DOHH2 (cell line): ENCODE measurements at regions not wholly inside any gene's neighbourhood (a gene's known extent, or its start where the extent isn't known, plus 50 kb on each side); places are given as distances from the start of the nearest gene placed in this dataset.

Source experiments
- H3F3A ChIP-seq: fragments of 200-600 bp; sonication (generic), shearing (Covaris generic); 2 replicates; pipeline ENCODE4 v1.6.0; 2016; ENCODE audit warnings: antibody characterized with exemption, mild to moderate bottlenecking; ENCODE audit not compliant: control insufficient read depth, insufficient read depth
- H3K27ac ChIP-seq: fragments of 200-600 bp; sonication (generic); 2 replicates; pipeline ENCODE4 v1.5.1; 2014; ENCODE audit warnings: low read depth, mild to moderate bottlenecking, low read length, moderate library complexity
- H3K27me3 ChIP-seq: fragments of 200-600 bp; sonication (generic); 2 replicates; pipeline ENCODE4 v1.6.1; 2014; ENCODE audit warnings: mild to moderate bottlenecking, low read length, mixed read lengths; ENCODE audit not compliant: control insufficient read depth
- H3K36me3 ChIP-seq: fragments of 200-600 bp; sonication (generic); 2 replicates; pipeline ENCODE4 v1.6.1; 2014; ENCODE audit warnings: mild to moderate bottlenecking, low read length, moderate library complexity, mixed read lengths; ENCODE audit not compliant: control insufficient read depth
- H3K4me1 ChIP-seq: fragments of 200-600 bp; sonication (generic); 2 replicates; pipeline ENCODE4 v1.6.1; 2014; ENCODE audit warnings: mild to moderate bottlenecking, low read length, mixed read lengths; ENCODE audit not compliant: control insufficient read depth
- H3K4me2 ChIP-seq: fragments of 200-600 bp; sonication (generic); 2 replicates; pipeline ENCODE4 v1.6.0; 2014; ENCODE audit warnings: mild to moderate bottlenecking, low read length, moderate library complexity
- H3K4me3 ChIP-seq: fragments of 200-600 bp; sonication (generic); 2 replicates; pipeline ENCODE4 v1.5.1; 2014; ENCODE audit warnings: mild to moderate bottlenecking, low read length, mixed read lengths
- H3K79me2 ChIP-seq: fragments of 200-600 bp; sonication (generic); 2 replicates; pipeline ENCODE4 v1.6.1; 2014; ENCODE audit warnings: mild to moderate bottlenecking, low read length, mixed read lengths; ENCODE audit not compliant: control insufficient read depth
- H3K9me2 ChIP-seq: fragments of 200-600 bp; sonication (generic); replicated peaks from 2 replicates; pipeline ENCODE4 v1.6.1; 2014; ENCODE audit warnings: mild to moderate bottlenecking, low read length, mixed read lengths; ENCODE audit not compliant: control insufficient read depth
- H3K9me3 ChIP-seq: fragments of 200-600 bp; sonication (generic); 2 replicates; pipeline ENCODE4 v1.6.1; 2014; ENCODE audit warnings: antibody characterized with exemption, low read length, mixed read lengths; ENCODE audit not compliant: control insufficient read depth, insufficient read depth
- H4K20me1 ChIP-seq: fragments of 200-600 bp; sonication (generic); 2 replicates; pipeline ENCODE4 v1.6.0; 2014; ENCODE audit warnings: low read depth, mild to moderate bottlenecking, antibody characterized with exemption, low read length, moderate library complexity; ENCODE audit not compliant: control insufficient read depth, insufficient read depth
- EZH2phosphoT487 ChIP-seq: fragments of 200-600 bp; sonication (generic); IDR thresholded peaks from 2 replicates; pipeline ENCODE4 v1.6.1; 2017; ENCODE audit warnings: borderline replicate concordance, mild to moderate bottlenecking, antibody characterized with exemption, low read length, moderate library complexity, mixed read lengths
- TF ChIP-seq, protein P1 (sequence below): fragments of 200-600 bp; sonication (generic); IDR thresholded peaks from one replicate; pipeline ENCODE4 v1.5.1; 2014; ENCODE audit warnings: antibody characterized with exemption, mild to moderate bottlenecking, low read depth, low read length; ENCODE audit not compliant: poor library complexity, severe bottlenecking

DNA sequence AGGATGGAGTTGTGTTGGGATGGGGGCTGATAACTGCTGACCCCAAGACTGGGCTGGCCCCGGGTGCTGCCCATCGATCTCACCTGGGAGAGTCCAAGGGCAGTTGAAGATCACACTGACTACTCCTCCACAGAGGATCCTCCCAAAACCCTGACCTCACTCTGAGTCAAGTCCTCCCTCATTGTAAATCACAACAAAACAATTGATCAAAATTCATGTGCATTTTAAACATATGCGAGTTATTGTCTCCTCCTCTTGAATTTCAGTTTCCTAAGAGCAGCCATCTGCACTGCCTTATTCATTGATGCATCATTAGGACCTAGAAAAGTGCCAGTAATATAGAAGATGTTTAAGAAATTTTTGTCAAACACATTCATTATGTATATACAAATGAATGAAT lies 273.6 kb downstream of the C1orf94 start:
- Histone ChIP-seq H3K9me3 (no peaks in the 10 kb centered on the region), H3K4me2 (no peak overlapping the region), H3F3A (no peaks in the 10 kb centered on the region), H3K79me2 (no peaks in the 10 kb centered on the region), H4K20me1 (no peaks in the 10 kb centered on the region), H3K4me1 (no peaks in the 10 kb centered on the region), H3K27ac (no peak overlapping the region), H3K4me3 (no peak overlapping the region), H3K27me3 (no peaks in the 10 kb centered on the region), H3K9me2 (no peaks in the 10 kb centered on the region), H3K36me3 (no peaks in the 10 kb centered on the region)
- TF ChIP-seq, protein P1, sequence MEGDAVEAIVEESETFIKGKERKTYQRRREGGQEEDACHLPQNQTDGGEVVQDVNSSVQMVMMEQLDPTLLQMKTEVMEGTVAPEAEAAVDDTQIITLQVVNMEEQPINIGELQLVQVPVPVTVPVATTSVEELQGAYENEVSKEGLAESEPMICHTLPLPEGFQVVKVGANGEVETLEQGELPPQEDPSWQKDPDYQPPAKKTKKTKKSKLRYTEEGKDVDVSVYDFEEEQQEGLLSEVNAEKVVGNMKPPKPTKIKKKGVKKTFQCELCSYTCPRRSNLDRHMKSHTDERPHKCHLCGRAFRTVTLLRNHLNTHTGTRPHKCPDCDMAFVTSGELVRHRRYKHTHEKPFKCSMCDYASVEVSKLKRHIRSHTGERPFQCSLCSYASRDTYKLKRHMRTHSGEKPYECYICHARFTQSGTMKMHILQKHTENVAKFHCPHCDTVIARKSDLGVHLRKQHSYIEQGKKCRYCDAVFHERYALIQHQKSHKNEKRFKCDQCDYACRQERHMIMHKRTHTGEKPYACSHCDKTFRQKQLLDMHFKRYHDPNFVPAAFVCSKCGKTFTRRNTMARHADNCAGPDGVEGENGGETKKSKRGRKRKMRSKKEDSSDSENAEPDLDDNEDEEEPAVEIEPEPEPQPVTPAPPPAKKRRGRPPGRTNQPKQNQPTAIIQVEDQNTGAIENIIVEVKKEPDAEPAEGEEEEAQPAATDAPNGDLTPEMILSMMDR = no peak
- TF ChIP-seq EZH2phosphoT487 = no peak

DNA sequence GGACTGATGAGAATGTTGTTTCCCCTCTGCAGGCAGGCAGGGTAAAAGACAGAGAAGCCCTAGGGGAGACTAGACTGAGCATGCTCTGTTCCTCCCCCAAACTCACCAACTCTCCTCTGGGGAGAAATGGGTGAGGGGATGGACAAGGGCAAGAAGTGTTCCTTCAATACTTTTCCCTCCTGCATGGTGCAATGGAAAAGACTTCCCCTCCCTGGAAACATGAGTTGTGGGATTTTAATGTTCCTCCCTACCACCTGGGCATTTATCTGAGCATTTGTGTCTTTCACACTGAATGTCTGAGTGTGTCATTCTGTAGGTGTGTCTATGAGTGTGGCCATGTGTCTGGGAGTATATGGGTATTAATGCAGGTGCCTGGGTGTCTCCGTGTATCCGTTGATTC lies 275.7 kb downstream of the C1orf94 start:
- Histone ChIP-seq H4K20me1 (no peaks in the 10 kb centered on the region), H3K9me2 (no peaks in the 10 kb centered on the region), H3K27ac (no peak overlapping the region), H3K79me2 (no peaks in the 10 kb centered on the region), H3K36me3 (no peaks in the 10 kb centered on the region), H3K4me1 (no peaks in the 10 kb centered on the region), H3K4me3 (no peak overlapping the region), H3K4me2 (no peak overlapping the region), H3K9me3 (no peaks in the 10 kb centered on the region), H3K27me3 (no peaks in the 10 kb centered on the region), H3F3A (no peaks in the 10 kb centered on the region)
- TF ChIP-seq EZH2phosphoT487 = no peak
- TF ChIP-seq, protein P1 = no peak

DNA sequence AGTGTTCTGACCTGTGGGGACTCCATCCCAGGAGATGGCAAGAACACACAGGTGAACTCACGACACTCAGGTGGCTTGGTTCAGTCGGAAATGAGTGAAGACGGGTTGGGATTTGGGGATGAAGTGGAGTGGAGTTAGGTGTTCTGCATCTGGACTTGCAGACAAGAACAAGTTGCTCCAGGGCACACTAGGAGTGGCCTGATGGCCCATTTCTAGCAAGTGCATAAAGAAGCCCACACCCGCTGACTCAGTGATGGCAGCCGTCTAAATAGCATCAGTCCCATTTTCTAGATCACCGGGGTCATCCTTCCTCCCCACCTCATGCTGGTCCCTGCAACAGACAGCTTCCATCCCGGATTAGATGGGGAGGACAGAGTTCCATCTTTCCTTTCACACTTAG lies 278.4 kb downstream of the C1orf94 start:
- Histone ChIP-seq H3K9me3 (no peaks in the 10 kb centered on the region), H3K79me2 (no peaks in the 10 kb centered on the region), H3K27ac (no peak overlapping the region), H3K4me2 (no peak overlapping the region), H3K27me3 (no peaks in the 10 kb centered on the region), H3K4me3 (no peak overlapping the region), H3K9me2 (no peaks in the 10 kb centered on the region), H3F3A (no peaks in the 10 kb centered on the region), H3K4me1 (no peaks in the 10 kb centered on the region), H3K36me3 (no peaks in the 10 kb centered on the region), H4K20me1 (no peaks in the 10 kb centered on the region)
- no peak for TF ChIP-seq EZH2phosphoT487
- TF ChIP-seq, protein P1 = no peak

DNA sequence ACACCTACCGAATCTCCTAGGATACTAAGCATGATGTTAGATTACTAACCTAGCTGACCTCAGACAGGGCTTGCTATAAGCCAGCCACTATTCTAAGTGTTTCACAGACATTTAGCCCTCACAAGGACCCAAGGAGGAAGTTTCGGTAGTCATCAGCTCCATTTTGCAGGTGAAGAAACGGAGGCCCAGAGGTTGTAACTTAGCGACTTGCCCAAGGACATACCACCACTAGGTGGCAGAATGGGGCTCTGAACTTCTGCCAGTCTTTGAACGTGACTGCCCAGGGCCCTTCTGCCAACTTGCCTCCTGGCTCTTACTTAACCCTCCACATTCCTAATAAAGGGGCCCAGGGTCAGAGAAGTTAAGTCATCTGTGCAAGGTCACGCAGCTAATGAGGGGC lies 283.5 kb downstream of the C1orf94 start:
- H4K20me1 ChIP-seq = no peaks in the 10 kb centered on the region
- H3F3A ChIP-seq = no peaks in the 10 kb centered on the region
- no peaks in the 10 kb centered on the region for H3K9me3 ChIP-seq
- H3K4me1 ChIP-seq = no peaks in the 10 kb centered on the region
- no peak overlapping the region for H3K27ac ChIP-seq
- no peaks in the 10 kb centered on the region for H3K36me3 ChIP-seq
- no peak overlapping the region for H3K4me3 ChIP-seq
- H3K27me3 ChIP-seq = no peaks in the 10 kb centered on the region
- H3K79me2 ChIP-seq = no peaks in the 10 kb centered on the region
- H3K9me2 ChIP-seq = no peaks in the 10 kb centered on the region
- H3K4me2 ChIP-seq = no peak overlapping the region
- TF ChIP-seq EZH2phosphoT487 = no peak
- TF ChIP-seq, protein P1 = peak; percentile 81
